Brain microvascular endothelial cell (primary cell): ENCODE measurements at regions not wholly inside any gene's neighbourhood (a gene's known extent, or its start where the extent isn't known, plus 50 kb on each side); places are given as distances from the start of the nearest gene placed in this dataset.

Experiments
- DNase-seq: peaks from one replicate; pipeline ENCODE4 v3.0.0-alpha.2; 2020
- H3K27ac ChIP-seq: fragments of 250-450 bp; sonication (Bioruptor Pico); 2 replicates; pipeline ENCODE4 v1.5.1; 2020; ENCODE audit warnings: mild to moderate bottlenecking, moderate library complexity
- H3K27me3 ChIP-seq: fragments of 250-450 bp; sonication (Bioruptor Pico); replicated peaks from 2 replicates; pipeline ENCODE4 v1.5.1; 2020; ENCODE audit warnings: mild to moderate bottlenecking
- H3K36me3 ChIP-seq: fragments of 250-450 bp; sonication (Bioruptor Pico); replicated peaks from 2 replicates; pipeline ENCODE4 v1.5.1; 2020; ENCODE audit warnings: mild to moderate bottlenecking
- H3K4me3 ChIP-seq: 2 replicates; pipeline ENCODE4 v1.5.1; 2011; ENCODE audit warnings: low read depth, mild to moderate bottlenecking, control low read depth, low read length, moderate library complexity
- CTCF ChIP-seq: IDR thresholded peaks from 2 replicates; pipeline ENCODE4 v1.5.1; 2011; ENCODE audit warnings: low read depth, mild to moderate bottlenecking, moderate library complexity, low read length, control low read depth, inconsistent platforms; ENCODE audit errors: missing control alignments
- in situ Hi-C: cut with HindIII; loops from 2 replicates; pipeline ENCODE4 v1.10.0; 2017; ENCODE audit warnings: low sequenced_read_pairs, low pct_ligation_motif_present

- TF ChIP-seq CTCF: no peak
- Histone ChIP-seq H3K27me3 (no peaks in the 10 kb centered on the region), H3K27ac (no peak overlapping the region), H3K36me3 (no peaks in the 10 kb centered on the region), H3K4me3 (no peak overlapping the region)
- DNase-seq: no peak
- in situ Hi-C loops: no loop called here
These were observed 640.7 kb downstream of the LIG4 start for GRCh38 chr13:107574517-107575210.

- no peak for TF ChIP-seq CTCF
- Histone ChIP-seq H3K27me3 (no peaks in the 10 kb centered on the region), H3K27ac (no peak overlapping the region), H3K4me3 (no peak overlapping the region), H3K36me3 (no peaks in the 10 kb centered on the region)
- in situ Hi-C loops: no loop called here
- DNase-seq: no peak
These were observed 642.2 kb downstream of the LIG4 start for GRCh38 chr13:107573184-107573583.

- H3K36me3 ChIP-seq: no peaks in the 10 kb centered on the region
- no peak for DNase-seq
- no peak for TF ChIP-seq CTCF
These were observed 643.2 kb downstream of the LIG4 start for GRCh38 chr13:107572156-107572555.

DNA sequence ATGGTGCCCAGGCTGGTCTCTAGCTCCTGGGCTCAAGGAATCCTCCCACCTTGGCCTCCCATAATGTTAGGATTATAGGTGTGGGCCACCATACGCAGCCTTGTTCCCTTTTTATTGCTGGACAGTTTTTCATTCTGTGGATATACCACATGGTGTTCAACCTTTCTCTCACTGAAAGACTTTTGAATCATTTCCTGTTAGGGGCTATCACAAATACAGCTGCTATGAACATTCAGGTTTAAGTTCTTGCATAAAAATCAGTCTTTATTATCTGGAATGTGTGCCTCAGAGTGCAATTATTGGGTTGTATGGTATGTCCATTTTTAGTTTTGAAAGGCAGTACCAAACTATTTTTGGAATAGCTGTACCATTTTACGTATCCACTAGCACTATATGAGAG is 647.2 kb downstream of the LIG4 start:
- DNase-seq: no peak
- no peaks in the 10 kb centered on the region for H3K27me3 ChIP-seq
- in situ Hi-C loops: no loop called here

More at GRCh38 chr13:107572156-107572555, 643.2 kb downstream of the LIG4 start:
- Histone ChIP-seq H3K27me3 (no peaks in the 10 kb centered on the region), H3K4me3 (no peak overlapping the region), H3K27ac (no peak overlapping the region)
- in situ Hi-C loops: no loop called here

GRCh38 chr13:107563099-107563925 is 652.0 kb downstream of the LIG4 start:
- DNase-seq: no peak
- Histone ChIP-seq H3K36me3 (no peaks in the 10 kb centered on the region), H3K27ac (no peak overlapping the region), H3K4me3 (no peak overlapping the region), H3K27me3 (no peaks in the 10 kb centered on the region)
- in situ Hi-C loops: no loop called here
- TF ChIP-seq CTCF: no peak

More for the DNA sequence above, 647.2 kb downstream of the LIG4 start:
- H3K27ac ChIP-seq: no peak overlapping the region
- no peaks in the 10 kb centered on the region for H3K36me3 ChIP-seq
- no peak overlapping the region for H3K4me3 ChIP-seq
- TF ChIP-seq CTCF: no peak
